ENCODE measurements at regions not wholly inside any gene's neighbourhood (a gene's known extent, or its start where the extent isn't known, plus 50 kb on each side); places are given as distances from the start of the nearest gene placed in this dataset.

DNA sequence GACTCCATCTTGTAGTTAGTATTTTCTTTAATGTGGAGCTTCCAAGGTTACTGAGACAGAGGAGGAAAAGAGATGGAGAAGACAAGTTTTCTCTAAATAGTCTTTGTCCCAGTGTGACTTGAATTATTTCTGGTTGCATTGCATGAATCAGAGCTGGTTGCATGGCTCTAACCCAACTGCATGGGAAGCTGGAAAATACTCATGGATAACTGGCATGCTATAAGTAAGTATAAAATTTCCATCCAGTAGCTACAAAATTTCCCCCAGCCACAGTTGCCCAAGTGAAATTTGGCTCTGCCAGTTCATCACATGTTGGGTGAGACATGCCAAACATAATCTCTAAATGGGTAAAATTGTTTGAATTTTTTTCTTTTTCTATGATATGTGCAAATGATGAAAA lies 1161.5 kb downstream of the CDH11 start:
- Mint-ChIP-seq H3K27me3 (ENCODE audit: low read depth) (no peaks in the 10 kb centered on the region), H3K4me3 (no peak overlapping the region), H3K9me3 (no peaks in the 10 kb centered on the region), H3K4me1 (no peaks in the 10 kb centered on the region), H3K27ac (no peak overlapping the region), H3K36me3 (ENCODE audit: low read depth) (no peaks in the 10 kb centered on the region)
- TF ChIP-seq, protein P1, sequence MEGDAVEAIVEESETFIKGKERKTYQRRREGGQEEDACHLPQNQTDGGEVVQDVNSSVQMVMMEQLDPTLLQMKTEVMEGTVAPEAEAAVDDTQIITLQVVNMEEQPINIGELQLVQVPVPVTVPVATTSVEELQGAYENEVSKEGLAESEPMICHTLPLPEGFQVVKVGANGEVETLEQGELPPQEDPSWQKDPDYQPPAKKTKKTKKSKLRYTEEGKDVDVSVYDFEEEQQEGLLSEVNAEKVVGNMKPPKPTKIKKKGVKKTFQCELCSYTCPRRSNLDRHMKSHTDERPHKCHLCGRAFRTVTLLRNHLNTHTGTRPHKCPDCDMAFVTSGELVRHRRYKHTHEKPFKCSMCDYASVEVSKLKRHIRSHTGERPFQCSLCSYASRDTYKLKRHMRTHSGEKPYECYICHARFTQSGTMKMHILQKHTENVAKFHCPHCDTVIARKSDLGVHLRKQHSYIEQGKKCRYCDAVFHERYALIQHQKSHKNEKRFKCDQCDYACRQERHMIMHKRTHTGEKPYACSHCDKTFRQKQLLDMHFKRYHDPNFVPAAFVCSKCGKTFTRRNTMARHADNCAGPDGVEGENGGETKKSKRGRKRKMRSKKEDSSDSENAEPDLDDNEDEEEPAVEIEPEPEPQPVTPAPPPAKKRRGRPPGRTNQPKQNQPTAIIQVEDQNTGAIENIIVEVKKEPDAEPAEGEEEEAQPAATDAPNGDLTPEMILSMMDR (IDR thresholded peaks at IDR 0.05; ENCODE audit: unreplicated experiment in 3 of 3), result no peak

DNA sequence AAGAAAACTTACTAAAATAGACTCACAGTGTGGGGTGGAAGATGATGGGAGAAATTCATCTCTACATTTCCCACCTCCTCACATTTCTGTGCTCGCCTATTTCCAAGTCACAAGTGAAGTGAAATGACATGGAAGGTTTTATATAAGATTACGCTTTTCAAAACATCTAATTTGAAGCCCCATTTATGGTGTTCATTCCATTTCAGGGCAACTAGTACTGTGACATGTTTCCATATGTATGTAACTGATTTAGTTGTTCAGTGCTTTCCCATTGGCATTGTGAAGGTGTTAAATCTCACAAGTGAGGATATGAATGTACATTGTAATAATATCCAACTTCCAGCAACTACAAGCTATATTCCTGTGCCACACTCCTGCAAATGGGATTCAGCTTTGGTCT lies 1174.8 kb downstream of the CDH11 start:
- H3K27ac Mint-ChIP-seq, result no peak overlapping the region
- H3K9me3 Mint-ChIP-seq, result peaks cover 3% of the 10 kb centered on the region
- H3K4me1 Mint-ChIP-seq, result no peaks in the 10 kb centered on the region
- TF ChIP-seq, protein P1 (IDR thresholded peaks at IDR 0.05; ENCODE audit: unreplicated experiment in 3 of 3), result no peak
- no peaks in the 10 kb centered on the region for H3K36me3 Mint-ChIP-seq (ENCODE audit: low read depth)
- H3K27me3 Mint-ChIP-seq (ENCODE audit: low read depth), result no peaks in the 10 kb centered on the region
- no peak overlapping the region for H3K4me3 Mint-ChIP-seq

- TF ChIP-seq, protein P1 (IDR thresholded peaks at IDR 0.05; ENCODE audit: unreplicated experiment in 3 of 3), result no peak
- Mint-ChIP-seq H3K27ac (no peak overlapping the region), H3K9me3 (peaks cover 3% of the 10 kb centered on the region), H3K4me1 (no peaks in the 10 kb centered on the region), H3K4me3 (no peak overlapping the region), H3K27me3 (ENCODE audit: low read depth) (no peaks in the 10 kb centered on the region), H3K36me3 (ENCODE audit: low read depth) (no peaks in the 10 kb centered on the region)
These were observed 1176.1 kb downstream of the CDH11 start for GRCh38 chr16:63945806-63946205.

GRCh38 chr16:63943566-63943965 lies 1178.3 kb downstream of the CDH11 start:
- Mint-ChIP-seq H3K27ac (no peak overlapping the region), H3K27me3 (ENCODE audit: low read depth) (no peaks in the 10 kb centered on the region), H3K4me3 (no peak overlapping the region), H3K36me3 (ENCODE audit: low read depth) (no peaks in the 10 kb centered on the region), H3K4me1 (no peaks in the 10 kb centered on the region), H3K9me3 (peaks cover 3% of the 10 kb centered on the region)
- TF ChIP-seq, protein P1 (IDR thresholded peaks at IDR 0.05; ENCODE audit: unreplicated experiment in 3 of 3), result no peak

DNA sequence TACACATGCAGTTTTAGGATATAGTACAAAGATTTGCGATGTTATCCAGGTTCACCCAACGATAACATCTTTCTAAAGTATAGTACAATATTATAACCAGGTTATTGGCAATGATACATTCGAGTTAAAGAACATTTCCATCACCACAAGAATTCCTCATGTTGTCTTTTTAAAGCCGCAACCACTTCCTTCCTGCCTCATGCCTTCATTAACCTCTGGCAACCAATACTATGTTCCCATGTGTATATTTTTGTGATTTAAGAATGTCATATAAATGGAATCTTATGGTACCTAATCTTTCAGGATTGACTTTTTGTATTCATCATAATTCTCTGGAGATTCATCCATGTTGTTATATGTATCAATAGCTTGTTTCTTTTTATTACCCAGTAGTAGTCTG lies 1183.2 kb downstream of the CDH11 start:
- Mint-ChIP-seq H3K27me3 (ENCODE audit: low read depth) (no peaks in the 10 kb centered on the region), H3K4me3 (no peak overlapping the region), H3K27ac (no peak overlapping the region), H3K4me1 (no peaks in the 10 kb centered on the region), H3K36me3 (ENCODE audit: low read depth) (no peaks in the 10 kb centered on the region), H3K9me3 (peaks cover 3% of the 10 kb centered on the region)
- TF ChIP-seq, protein P1 (IDR thresholded peaks at IDR 0.05; ENCODE audit: unreplicated experiment in 3 of 3), result no peak

DNA sequence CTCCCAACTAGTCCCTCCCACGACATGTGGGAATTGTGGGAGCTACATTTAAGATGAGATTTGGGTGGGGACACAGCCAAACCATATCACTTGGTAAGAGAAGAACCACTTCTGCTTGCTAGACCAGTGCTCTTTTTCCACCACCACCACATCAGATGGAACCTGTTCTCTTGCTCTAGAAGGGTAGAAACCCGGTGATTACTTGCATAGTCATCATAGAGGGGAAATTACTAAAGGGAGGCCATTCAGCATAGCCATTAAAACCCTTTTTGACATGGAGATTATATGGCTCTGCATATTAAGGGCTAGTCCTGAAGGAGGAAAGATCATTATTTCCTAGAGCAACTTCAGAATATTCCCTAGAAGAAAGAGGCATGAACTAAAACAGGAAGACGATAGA lies 1188.0 kb downstream of the CDH11 start:
- Mint-ChIP-seq H3K36me3 (ENCODE audit: low read depth) (no peaks in the 10 kb centered on the region), H3K9me3 (no peaks in the 10 kb centered on the region), H3K4me1 (no peaks in the 10 kb centered on the region), H3K27me3 (ENCODE audit: low read depth) (no peaks in the 10 kb centered on the region), H3K4me3 (no peak overlapping the region), H3K27ac (no peak overlapping the region)
- TF ChIP-seq, protein P1 (IDR thresholded peaks at IDR 0.05; ENCODE audit: unreplicated experiment in 3 of 3), result no peak

Data from nephron (organoid).